Amniotic epithelial cell (primary cell): ENCODE measurements at regions not wholly inside any gene's neighbourhood (a gene's known extent, or its start where the extent isn't known, plus 50 kb on each side); places are given as distances from the start of the nearest gene placed in this dataset.

Source experiments
- DNase-seq: peaks from one replicate; pipeline ENCODE4 v3.0.0-alpha.2; 2010; ENCODE audit warnings: low read depth

DNA sequence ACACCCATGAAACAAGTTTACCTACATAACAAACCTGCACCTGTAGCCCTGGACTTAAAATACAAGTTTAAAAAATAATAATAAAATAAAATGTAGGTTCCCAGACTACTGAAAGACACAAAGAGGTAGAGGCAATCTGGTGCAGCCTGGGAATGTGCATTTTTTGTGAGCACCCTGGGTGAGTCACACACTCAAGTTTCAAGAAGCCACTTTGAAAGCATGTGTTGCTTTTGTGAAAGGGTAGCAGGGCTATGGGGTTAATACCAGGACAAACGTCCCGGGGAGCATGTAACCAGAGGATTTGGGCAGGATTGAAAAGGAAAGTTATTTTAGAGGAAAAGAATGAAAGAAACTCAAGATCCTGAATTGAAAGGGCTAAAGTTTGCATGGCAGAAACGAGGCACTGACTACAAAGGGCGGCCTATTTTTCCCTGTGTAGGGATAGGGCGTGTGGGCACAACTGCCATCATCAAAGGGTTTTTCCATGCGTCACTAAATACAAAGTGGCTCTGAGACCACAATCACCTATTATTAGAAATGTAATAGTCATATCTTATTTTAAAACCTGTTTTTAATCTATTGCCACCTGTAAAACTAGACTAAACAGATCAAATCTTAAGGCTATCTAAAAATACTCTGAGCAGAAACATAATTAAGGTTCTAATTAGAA lies 314.9 kb downstream of the COG6 start:
- no peak for DNase-seq

DNA sequence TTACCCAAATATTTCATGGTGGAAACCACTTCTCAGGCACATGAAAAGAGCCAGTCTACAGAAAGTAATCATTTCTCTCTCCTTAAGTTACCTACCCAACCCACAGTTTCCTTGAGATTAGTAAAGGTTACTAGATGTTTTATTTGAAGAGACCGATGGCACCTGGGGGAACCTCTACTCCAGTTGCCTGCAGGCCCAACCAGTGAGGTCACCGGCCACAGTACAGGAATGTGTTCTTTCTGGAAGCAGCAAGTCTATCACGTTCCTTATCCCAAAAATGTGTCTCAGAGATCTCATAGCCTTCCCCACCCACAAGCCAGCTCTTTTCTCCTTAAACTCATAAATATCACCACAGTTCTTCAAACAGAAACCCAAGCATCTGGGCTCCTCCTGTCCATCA lies 316.1 kb downstream of the COG6 start:
- no peak for DNase-seq

DNA sequence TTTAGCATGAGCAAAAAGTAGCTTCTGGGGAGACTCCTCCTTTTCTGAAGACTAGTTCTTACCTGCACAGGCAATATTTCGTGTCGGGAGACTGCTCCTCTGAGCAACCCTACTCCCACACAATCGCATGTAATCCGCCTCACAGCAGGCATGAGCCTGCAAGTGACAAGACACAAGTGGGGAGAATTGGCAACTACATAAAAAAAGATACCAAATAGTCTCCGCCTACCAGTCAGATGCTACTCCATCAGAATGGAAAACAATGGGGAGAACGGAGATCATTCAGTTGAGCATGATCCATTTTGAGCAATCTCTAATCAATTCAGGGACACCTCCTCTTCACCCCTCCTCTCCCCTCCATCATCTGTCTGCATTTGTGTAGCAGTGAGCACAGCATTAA lies 321.0 kb downstream of the COG6 start:
- no peak for DNase-seq

DNA sequence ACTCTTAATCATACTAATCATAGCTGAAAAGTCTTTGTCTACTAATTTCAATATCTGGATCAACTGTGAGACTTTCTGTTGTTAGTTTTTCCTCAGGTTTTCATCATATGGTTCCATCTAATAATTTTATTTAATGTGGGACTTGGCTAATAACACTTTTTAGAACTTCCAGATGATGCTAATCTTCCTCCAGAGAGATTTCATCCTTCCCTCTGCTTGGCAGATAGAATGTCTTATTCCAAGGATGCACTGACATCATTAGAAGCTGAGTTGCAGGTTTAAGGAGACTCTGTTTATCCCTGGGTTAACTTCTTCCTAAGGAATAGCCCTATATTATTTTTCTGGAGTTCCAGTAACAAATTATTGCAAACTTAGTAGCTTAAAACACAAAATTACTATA lies 325.6 kb downstream of the COG6 start:
- no peak for DNase-seq

DNA sequence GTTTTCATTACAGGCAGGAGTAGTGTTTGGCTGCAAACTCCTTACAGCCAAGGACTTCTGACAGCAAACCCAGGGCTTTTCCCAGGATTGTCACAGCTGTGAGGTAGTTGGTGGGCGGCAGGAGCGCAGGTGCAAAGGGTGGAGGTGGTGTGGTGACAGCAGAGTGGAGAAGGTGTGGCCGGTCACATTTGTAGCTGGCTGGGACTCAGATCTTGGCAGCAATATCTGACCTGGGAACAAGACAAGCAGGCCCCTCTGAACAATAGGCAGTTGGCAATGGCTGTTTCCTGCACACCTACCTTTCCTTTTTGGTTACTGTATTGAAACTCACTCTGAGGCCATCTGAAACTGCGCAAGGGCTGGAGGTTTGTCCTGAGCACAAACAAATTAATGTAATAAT lies 327.3 kb downstream of the COG6 start:
- DNase-seq: no peak

DNA sequence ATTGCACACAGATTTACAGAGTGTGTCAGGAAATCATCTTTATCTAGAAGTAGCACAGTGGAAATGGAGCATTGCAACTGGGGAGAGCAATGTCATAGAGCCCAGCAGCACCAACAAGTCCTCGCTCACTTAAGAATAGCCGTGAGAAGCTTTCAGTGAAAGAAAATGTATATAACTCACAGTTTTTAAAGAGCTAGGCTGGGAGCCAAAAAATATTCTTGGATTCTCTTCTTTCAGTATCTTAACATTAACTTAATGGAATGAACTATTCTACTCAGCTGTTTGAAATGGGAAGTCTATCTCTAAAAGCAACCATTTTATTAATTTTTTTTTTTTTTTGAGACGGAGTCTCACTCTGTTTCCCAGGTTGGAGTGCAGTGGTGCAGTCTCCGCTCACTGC lies 329.6 kb downstream of the COG6 start:
- DNase-seq: no peak

DNA sequence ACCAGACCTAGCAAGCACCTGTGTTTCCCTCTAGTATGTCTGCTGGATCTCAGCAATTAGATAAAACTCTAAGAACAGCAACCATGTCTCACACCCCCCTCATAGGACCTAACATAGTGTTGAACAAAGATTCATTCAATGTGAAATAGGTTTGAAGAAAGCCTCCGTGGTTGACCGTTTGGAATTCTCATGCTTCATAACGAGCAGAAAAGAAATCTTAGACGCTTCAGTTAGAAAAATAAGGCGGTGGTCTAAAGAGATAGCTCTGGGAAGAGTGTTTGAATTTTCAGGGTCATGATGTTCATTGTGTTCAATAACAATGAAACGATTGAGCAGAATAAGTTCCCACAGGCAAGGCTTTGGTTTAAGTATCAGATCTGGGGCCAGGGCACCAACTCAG lies 332.9 kb downstream of the COG6 start:
- no peak for DNase-seq

DNA sequence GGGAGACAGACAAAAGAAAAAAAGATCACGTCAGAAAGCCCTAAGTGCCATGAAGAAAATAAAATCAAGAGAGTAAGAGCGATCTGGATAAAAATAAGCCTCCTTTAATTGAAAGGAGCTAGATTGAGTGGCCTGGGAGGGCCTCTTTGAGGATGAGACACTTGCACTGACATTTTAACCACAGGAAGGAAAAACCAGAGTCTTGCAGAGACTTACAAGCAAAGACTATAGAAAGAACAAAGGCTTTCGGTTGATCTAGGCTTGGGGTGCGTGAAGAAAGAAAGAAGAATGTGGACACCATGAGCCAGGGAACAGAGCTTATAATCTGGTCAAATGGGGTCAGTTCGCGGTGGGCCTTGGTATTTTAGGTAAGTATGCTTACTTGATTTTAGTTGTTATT lies 342.7 kb downstream of the COG6 start:
- no peak for DNase-seq

DNA sequence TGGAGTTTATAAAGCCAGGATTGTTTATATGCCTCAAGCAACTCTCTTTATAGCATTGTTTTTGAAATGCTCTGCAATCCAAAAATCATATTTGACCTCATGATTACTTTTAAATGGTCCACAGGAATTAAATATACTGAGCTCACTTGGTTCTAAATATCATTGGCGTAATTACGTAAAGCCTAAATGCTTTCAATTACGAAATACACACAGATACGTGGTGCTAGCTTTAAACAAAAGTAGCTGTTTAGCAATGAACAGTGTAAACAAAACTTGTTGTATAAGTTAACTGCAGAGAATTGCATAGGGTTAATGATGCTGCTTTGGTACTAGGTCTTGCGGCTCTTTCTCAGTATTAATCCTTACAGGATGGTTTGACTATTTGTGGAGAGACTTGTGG lies 346.6 kb downstream of the COG6 start:
- peak; percentile 41 for DNase-seq

DNA sequence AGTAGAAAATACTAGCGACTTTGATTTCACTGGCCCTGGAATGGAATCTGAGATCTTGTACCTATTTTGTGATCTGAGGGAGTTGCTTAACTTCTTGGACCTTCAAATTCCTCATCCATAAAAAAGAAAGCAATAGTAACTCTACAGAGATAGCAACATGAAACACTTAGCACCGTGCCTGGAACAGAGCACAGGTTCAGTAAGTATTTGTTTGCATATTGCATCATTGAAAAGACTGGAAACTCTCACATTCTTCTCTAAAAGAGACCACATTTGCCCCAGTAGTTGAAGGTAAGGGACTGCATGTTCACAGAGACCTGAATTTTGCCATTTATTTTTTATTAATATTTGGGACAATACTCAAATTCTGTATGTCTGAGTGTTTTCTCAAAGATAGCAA lies 358.1 kb downstream of the COG6 start:
- no peak for DNase-seq

DNA sequence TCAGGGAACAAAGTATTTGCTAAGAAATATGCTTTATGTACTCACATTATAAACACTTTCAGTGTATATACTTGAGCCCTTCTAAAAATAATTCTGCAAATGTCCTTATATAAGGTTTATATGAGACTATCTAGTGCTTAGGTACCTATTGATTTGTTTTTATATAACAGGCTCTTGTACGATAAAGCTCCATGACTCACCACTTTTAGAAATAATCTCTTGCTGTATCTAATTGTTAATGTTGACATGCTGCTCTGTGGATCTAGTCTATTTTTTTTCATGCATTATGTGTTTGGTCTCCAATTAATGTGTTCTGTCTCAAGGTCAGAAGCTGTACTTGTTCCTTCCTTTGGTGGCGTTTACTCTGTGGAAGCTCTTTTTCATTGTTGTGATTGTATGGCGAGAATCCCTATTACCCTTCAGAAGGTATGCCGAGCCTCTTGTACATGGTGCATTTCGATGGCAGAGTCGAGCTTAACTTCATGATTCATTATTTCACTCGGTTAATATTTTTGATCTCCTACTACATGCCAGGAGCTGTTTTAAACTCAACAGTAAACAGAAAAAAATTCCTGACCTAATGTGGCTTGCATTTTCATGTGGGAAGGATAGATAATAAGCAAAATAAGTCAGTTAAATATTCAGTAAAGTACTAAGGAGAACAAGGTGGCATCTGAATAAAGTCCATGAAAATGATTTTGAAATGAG lies 361.6 kb downstream of the COG6 start:
- DNase-seq: peak; percentile 67

DNA sequence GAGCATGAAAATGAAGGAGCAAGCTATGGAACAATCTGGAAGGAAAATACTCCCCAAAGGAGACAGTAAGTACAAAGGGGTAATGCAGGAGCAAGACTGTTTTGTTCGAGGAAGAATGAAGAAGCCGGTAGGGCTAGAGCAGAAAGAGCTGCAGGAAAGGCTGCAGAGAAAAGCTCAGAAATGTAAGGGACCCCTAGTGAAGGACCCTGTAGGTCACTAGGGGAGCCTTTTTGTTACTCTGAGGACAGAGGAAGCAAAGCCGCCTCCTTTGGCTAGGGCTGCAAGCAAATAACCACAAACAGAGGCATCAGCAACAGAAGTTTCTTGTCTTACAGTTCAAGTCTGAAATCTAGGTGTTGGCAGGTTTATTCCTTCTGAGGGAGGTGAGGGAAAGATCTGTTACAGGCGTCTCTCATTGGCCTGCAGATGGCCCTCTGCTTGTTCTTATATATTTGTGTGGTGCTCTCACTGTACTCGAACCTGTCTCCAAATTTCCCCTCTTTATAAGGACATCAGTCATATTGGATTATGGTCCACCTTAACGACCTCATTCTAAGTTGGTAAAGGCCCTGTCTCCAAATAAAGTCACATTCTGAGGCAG lies 362.3 kb downstream of the COG6 start:
- DNase-seq: peak; percentile 8

DNA sequence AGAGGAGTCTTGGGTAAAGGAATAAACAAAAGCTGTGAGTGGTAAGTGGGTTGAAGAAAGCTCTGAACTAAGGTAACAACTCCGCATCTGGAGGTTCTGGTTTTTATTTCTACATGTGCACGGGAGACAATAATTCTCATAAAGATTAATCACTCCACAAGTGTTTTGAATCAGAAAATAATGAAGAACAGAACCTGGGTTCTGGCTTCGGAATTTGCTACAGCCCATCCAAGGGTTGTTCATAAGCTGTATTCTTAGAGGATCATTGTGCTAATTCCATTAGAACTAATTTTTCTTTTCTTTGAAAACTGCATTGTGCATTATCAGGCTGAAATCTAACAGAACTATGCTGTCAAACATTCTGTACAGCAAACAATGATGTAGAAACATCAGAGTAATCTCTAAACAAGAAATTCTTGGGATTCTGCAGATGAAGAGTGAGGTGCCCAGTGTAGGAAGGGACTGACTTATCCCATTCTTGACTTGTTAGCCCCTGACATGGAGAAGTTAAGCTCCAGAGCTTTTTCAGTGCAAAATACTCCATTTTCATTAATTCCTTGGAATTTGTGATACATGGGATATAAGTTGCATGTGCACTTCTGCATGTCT lies 368.2 kb downstream of the COG6 start:
- peak; percentile 59 for DNase-seq

DNA sequence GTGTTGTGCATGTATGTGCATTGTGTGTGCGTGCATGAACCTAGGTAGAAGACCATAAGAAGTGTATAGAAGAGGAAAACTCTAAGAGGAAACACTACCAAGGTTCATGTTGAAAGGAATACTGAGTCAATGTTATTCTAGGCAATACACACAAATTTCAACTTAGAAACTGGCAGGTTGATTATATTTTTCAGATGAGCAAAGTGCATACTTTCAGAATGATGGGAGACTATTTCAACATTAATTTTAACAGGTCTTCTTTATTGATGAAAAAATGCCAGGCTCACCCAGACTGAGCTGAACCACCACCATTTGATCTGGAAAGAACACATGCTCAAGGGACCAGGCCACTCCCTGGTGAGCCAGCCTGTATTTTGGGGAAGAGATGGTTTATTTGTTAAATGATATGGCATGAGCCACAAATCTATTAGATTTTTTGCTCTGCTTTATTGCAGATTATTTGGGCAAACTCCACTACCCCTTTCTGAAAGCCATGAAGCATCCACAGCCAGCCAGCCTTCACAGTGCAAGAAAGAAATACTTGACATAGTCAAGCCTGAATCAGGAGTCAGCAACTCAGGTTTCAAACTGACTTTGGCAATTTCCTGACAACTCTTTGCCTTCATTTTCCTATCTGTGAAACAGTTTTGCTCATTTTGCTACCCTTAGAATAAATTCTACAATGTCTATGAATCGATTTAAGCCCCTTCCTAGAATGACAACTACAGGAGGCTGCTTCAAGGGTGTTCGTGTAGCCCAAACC lies 368.9 kb downstream of the COG6 start:
- DNase-seq: peak; percentile 29

DNA sequence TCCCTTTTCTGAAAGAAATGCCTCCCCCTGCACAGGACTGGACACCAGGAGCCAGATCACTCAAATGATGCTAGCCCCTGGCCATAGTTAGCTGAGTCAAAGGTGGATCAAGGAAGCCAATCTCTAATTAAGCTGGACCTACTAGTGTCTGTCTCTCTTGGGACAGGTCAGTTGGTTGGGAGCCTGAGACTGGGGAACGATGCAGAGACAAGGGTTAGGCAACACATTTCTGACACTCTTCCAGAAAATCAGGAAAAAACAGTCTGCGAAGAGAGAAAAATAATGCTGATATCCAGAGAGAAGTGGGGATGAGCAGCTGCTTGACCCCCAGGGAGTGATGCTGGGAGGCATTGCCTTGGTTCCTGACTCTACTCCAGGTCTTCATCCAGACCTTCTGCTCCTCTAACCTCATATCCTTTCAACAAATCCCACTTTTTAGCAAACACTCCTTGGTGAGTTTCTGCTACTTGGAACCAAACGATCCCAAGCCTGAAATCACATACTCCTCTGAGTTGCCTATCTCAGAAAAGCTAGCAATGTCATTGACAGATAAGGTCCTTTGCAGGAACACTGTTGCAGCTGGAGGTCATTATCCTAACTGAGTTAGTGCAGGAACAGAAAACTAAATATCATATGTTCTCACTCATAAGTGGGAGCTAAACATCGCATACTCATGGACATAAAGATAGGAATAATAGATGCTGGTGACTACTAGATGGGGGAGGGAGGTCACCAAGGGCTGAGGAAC lies 369.7 kb downstream of the COG6 start:
- no peak for DNase-seq

DNA sequence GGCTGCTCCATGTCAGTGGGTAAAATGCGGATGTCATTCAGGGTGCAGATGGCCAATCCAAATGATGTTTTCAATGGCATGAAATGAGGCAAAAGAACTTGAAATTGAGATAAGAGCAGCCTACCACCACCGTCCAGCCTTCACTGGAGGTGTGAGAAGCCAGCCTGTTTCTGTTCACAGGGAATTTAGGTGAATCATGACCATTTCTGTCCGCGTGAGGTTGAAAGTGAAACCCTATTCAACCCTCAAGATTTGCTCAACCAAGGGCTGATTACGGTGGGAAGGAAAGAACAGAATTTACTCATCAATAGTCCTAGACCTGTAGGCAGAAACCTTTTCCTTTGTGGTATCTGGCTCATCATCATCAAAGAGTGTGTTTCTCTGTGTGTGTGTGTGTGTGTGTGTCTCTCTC lies 370.7 kb downstream of the COG6 start:
- peak; percentile 93 for DNase-seq

DNA sequence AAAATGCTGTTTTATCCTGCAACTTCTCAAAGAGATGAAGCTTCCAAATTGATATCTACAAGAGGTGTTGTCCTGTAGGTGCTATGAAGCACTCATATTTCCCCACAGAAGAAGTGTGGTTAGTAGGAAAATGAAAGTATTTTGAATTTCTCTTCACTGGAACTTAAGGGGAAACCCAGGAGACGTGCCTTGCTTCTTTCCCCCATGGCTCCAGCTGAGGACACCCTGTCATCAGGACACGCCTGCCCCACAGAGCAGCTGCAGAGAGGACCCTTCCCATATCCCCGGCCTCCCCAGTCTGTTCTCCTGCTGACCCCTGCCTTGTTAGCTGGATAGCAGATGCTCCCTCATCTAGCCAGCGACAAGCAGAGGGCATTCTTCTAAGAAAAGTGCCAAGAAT lies 371.3 kb downstream of the COG6 start:
- DNase-seq: peak; percentile 22

DNA sequence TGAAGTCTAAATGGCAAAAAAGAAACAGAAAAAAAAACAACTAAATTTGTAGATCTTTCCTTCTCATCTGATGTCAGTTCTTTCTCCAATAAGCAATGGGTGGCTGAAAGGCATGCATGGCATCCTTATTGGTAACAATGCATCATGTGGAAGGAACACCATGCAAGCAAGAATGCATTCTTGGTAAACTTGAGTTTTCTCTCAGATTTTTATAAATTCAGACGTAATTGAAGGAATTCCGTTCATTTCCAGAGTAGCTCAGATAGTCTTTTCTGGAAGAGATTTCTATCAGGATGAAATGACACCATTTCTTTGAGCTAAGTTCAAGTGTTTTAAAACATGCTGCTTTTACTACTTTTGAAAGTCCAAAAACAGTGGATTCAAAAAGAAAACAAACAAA lies 373.0 kb downstream of the COG6 start:
- peak; percentile 16 for DNase-seq

DNA sequence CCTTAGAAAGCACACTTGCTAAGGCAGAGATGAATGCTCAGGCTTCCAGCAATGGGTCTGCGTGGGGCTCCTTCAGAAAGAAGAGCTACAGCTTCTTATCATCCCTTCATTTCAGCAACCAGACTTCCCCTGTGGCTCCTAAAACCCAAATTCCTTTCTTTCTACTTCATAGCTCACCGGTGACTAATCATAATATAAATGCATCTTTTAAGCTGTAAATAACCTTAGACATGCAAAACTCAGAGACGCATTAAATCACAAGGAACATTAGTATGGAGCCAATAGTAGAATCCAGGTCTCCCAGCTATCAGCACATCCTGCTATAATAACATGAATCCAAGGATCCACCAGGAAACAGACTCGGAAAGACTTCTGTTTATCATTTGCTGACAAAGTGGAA lies 375.6 kb downstream of the COG6 start:
- peak; percentile 99 for DNase-seq

DNA sequence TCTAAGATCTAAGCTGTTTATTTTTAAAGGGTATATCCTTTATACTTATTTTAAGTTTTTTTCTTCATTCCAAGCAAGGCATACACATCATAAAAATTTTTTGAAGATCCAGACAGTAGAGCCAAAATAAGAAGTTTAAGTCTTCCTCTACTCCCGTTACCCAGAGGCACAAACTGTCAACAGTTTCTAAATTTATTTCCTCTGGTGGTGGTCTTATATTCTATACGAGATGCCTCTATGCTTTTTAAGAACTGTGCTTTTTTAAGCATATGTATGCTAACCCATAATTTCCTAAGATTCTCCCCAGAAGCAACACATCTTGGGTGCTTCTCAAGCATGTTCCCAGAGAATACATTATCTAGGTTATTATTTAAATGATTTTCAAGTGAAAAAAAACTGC lies 383.6 kb downstream of the COG6 start:
- DNase-seq: no peak

DNA sequence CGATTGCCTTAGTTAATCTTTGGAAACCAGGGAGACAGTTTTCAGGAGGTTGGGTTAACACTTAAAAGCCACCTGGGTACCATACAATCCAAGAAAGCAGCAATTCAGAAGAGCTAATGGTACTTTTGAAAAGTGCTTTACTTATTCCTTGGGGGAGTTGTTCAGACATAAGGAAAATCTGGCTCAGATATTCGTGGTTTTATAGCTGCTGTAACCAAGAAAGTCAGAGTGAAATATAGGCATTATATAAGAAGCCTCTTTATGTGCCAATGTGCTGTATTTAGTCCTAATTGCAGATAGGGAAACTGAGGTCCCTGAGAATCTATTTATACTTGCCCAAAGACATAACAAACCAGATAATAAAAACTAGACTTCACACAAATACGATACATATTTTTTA lies 387.5 kb downstream of the COG6 start:
- DNase-seq: no peak

DNA sequence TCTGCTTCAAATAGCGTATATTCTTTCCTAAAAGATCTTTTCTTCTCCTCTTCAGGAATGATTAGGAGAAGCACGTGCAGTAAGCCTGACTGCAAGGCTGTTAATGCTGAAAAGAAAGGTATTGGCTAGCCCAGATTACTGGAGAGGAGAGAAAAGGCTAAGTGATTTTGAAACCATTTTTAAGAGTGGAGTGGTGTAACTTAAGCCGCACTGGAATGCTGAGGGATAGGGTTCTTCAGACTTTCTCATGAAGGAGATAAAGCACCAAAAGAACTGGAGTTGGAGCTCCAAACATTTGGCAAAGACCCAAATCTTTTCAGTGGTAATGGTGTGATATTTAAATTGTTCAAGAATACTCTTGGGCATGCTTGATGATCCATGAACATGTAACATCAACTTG lies 388.3 kb downstream of the COG6 start:
- DNase-seq: peak; percentile 69
